ENCODE measurements at regions not wholly inside any gene's neighbourhood (a gene's known extent, or its start where the extent isn't known, plus 50 kb on each side); places are given as distances from the start of the nearest gene placed in this dataset.

- TF ChIP-seq CTCF (IDR thresholded peaks at IDR 0.05; ENCODE audit: low read length) (no peak), EZH2 (IDR thresholded peaks at IDR 0.05; ENCODE audit: borderline replicate concordance, low read length) (no peak)
Observed at GRCh38 chr6:74853991-74854390, 351.9 kb downstream of the COL12A1 start.
